ENCODE measurements at regions not wholly inside any gene's neighbourhood (a gene's known extent, or its start where the extent isn't known, plus 50 kb on each side); places are given as distances from the start of the nearest gene placed in this dataset.

GRCh38 chr3:186411994-186412393, 50.0 kb upstream of the DGKG start:
- no peaks in the 10 kb centered on the region for H3K36me3 Mint-ChIP-seq (ENCODE audit: low read depth)
- Histone ChIP-seq H3K9ac (ENCODE audit: extremely low read depth, low read length, poor library complexity, severe bottlenecking) (no peak overlapping the region), H3K27me3 (ENCODE audit: control insufficient read depth, insufficient read depth, low read length, poor library complexity, severe bottlenecking) (peaks cover 17% of the 10 kb centered on the region), H3K27ac (ENCODE audit: low read depth, low read length) (no peak overlapping the region), H3K36me3 (ENCODE audit: control insufficient read depth, insufficient read depth, low read length) (no peaks in the 10 kb centered on the region), H3K4me3 (ENCODE audit: low read length) (no peak overlapping the region), H3K4me1 (ENCODE audit: control insufficient read depth, insufficient read depth, low read length) (peaks cover 5% of the 10 kb centered on the region), H3K9me3 (ENCODE audit: control insufficient read depth, low read length) (no peaks in the 10 kb centered on the region)
- DNase-seq = no peak
- no peak overlapping the region for H3K4me3 Mint-ChIP-seq
- H3K27ac Mint-ChIP-seq = no peak overlapping the region
- H3K4me1 Mint-ChIP-seq = peaks cover 25% of the 10 kb centered on the region
- 97 to 100% methylated on average over 1 to 3 of the region's 3 CpGs for WGBS, 2 experiments (ENCODE audit: insufficient coverage in 1 of 2, insufficient read length in 1 of 2)
- peaks cover 40% of the 10 kb centered on the region for H3K27me3 Mint-ChIP-seq (ENCODE audit: insufficient read depth)
- no peak for TF ChIP-seq CTCF (conservative IDR thresholded peaks at IDR 0.05)
- H3K9me3 Mint-ChIP-seq = no peaks in the 10 kb centered on the region
